Esophagus squamous epithelium (tissue), 4 donors: ENCODE measurements at regions not wholly inside any gene's neighbourhood (a gene's known extent, or its start where the extent isn't known, plus 50 kb on each side); places are given as distances from the start of the nearest gene placed in this dataset.

ENCODE experiments used
- CTCF ChIP-seq, 6 experiments: fragments of 450-650 bp in 4 of 6; fragments of 200-600 bp in 2 of 6; sonication (generic) in 2 of 6; IDR thresholded peaks; one replicate each; pipeline ENCODE4 v1.5.1; 2016 to 2019; ENCODE audit warnings: antibody characterized with exemption in 6 of 6, mild to moderate bottlenecking in 4 of 6, moderate library complexity in 4 of 6
- POLR2A ChIP-seq, 4 donors: fragments of 450-650 bp; IDR thresholded peaks; one replicate each; pipeline ENCODE4 v1.6.1; 2017; ENCODE audit warnings: antibody characterized with exemption in 4 of 4, mild to moderate bottlenecking in 4 of 4, moderate library complexity in 3 of 4

GRCh38 chr10:78390817-78391216 is 357.2 kb downstream of the RPS24 start:
- TF ChIP-seq POLR2A (IDR thresholded peaks at IDR 0.05) (no peak), CTCF (IDR thresholded peaks at IDR 0.05) (no peak)
